Activated T-helper 1 cell treated with anti-CD3 and anti-CD28 coated beads, Interleukin-12 subunit alpha, Interleukin-12 subunit beta, Interleukin-2, Interleukin-4 antibody, amounts not matched to agents 30 ng/mL and 10 ng/mL and 1 ng/mL, durations not matched to agents 14 hours and 24 hours and 36 hours (primary cell): ENCODE measurements at regions not wholly inside any gene's neighbourhood (a gene's known extent, or its start where the extent isn't known, plus 50 kb on each side); places are given as distances from the start of the nearest gene placed in this dataset.

Source experiments
- DNase-seq: peaks from one replicate; pipeline ENCODE4 v3.0.0; 2021; ENCODE audit warnings: low spot score
- H3K27ac Mint-ChIP-seq: one replicate; pipeline ENCODE4 v1.8.0; 2021; ENCODE audit warnings: mild to moderate bottlenecking, mixed read lengths
- H3K27me3 Mint-ChIP-seq: one replicate; pipeline ENCODE4 v1.8.0; 2022; ENCODE audit warnings: mild to moderate bottlenecking, moderate library complexity, mixed read lengths; ENCODE audit not compliant: insufficient read depth
- H3K36me3 Mint-ChIP-seq: one replicate; pipeline ENCODE4 v1.8.0; 2021; ENCODE audit warnings: low read depth, mixed read lengths
- H3K4me1 Mint-ChIP-seq: one replicate; pipeline ENCODE4 v1.8.0; 2021; ENCODE audit warnings: low read depth, mixed read lengths
- H3K4me3 Mint-ChIP-seq: one replicate; pipeline ENCODE4 v1.8.0; 2021; ENCODE audit warnings: mild to moderate bottlenecking, moderate library complexity, mixed read lengths
- H3K9me3 Mint-ChIP-seq: one replicate; pipeline ENCODE4 v1.8.0; 2021; ENCODE audit warnings: mixed read lengths
- intact Hi-C: fragments of 100-400 bp; cut with micrococcal nuclease; formaldehyde crosslinking; loops from one replicate; pipeline ENCODE4 v1.15.1; 2024

- H3K27me3 Mint-ChIP-seq, result no peaks in the 10 kb centered on the region
- no peak overlapping the region for H3K4me3 Mint-ChIP-seq
- no peaks in the 10 kb centered on the region for H3K4me1 Mint-ChIP-seq
- no peak overlapping the region for H3K27ac Mint-ChIP-seq
- no peak for DNase-seq
- no peaks in the 10 kb centered on the region for H3K9me3 Mint-ChIP-seq
- no peaks in the 10 kb centered on the region for H3K36me3 Mint-ChIP-seq
- intact Hi-C loops, result no loop called here
Observed at GRCh38 chr3:127387556-127388153, 99.8 kb upstream of the PRR20G start.

- no peaks in the 10 kb centered on the region for H3K36me3 Mint-ChIP-seq
- H3K9me3 Mint-ChIP-seq, result no peaks in the 10 kb centered on the region
- no peaks in the 10 kb centered on the region for H3K27me3 Mint-ChIP-seq
- no peak for DNase-seq
- intact Hi-C loops, result no loop called here
- H3K4me3 Mint-ChIP-seq, result no peak overlapping the region
- no peaks in the 10 kb centered on the region for H3K4me1 Mint-ChIP-seq
- no peak overlapping the region for H3K27ac Mint-ChIP-seq
Observed at GRCh38 chr3:127387119-127387518, 99.3 kb upstream of the PRR20G start.

- H3K4me1 Mint-ChIP-seq, result no peaks in the 10 kb centered on the region
- DNase-seq, result no peak
- intact Hi-C loops, result no loop called here
- H3K27me3 Mint-ChIP-seq, result no peaks in the 10 kb centered on the region
- H3K36me3 Mint-ChIP-seq, result no peaks in the 10 kb centered on the region
- no peak overlapping the region for H3K4me3 Mint-ChIP-seq
- H3K9me3 Mint-ChIP-seq, result no peaks in the 10 kb centered on the region
- no peak overlapping the region for H3K27ac Mint-ChIP-seq
Observed at GRCh38 chr3:127386490-127386889, 98.6 kb upstream of the PRR20G start.

- no peak for DNase-seq
- H3K4me3 Mint-ChIP-seq, result no peak overlapping the region
- H3K27ac Mint-ChIP-seq, result no peak overlapping the region
- H3K4me1 Mint-ChIP-seq, result no peaks in the 10 kb centered on the region
- H3K9me3 Mint-ChIP-seq, result no peaks in the 10 kb centered on the region
- no peaks in the 10 kb centered on the region for H3K36me3 Mint-ChIP-seq
- intact Hi-C loops, result no loop called here
- H3K27me3 Mint-ChIP-seq, result no peaks in the 10 kb centered on the region
Observed at GRCh38 chr3:127385540-127385870, 97.7 kb upstream of the PRR20G start.

GRCh38 chr3:127384717-127385539 is 97.1 kb upstream of the PRR20G start:
- Mint-ChIP-seq H3K4me3 (no peak overlapping the region), H3K27me3 (no peaks in the 10 kb centered on the region), H3K4me1 (no peaks in the 10 kb centered on the region), H3K36me3 (no peaks in the 10 kb centered on the region), H3K9me3 (no peaks in the 10 kb centered on the region), H3K27ac (no peak overlapping the region)
- intact Hi-C loops, result no loop called here
- no peak for DNase-seq

GRCh38 chr3:127383656-127384179 is 95.9 kb upstream of the PRR20G start:
- intact Hi-C loops, result no loop called here
- H3K9me3 Mint-ChIP-seq, result no peaks in the 10 kb centered on the region
- H3K36me3 Mint-ChIP-seq, result no peaks in the 10 kb centered on the region
- no peak for DNase-seq
- H3K27me3 Mint-ChIP-seq, result no peaks in the 10 kb centered on the region
- no peaks in the 10 kb centered on the region for H3K4me1 Mint-ChIP-seq
- no peak overlapping the region for H3K27ac Mint-ChIP-seq
- no peak overlapping the region for H3K4me3 Mint-ChIP-seq

GRCh38 chr3:127377801-127378655 is 90.2 kb upstream of the PRR20G start:
- no peak overlapping the region for H3K27ac Mint-ChIP-seq
- H3K4me1 Mint-ChIP-seq, result no peaks in the 10 kb centered on the region
- no peak overlapping the region for H3K4me3 Mint-ChIP-seq
- H3K36me3 Mint-ChIP-seq, result no peaks in the 10 kb centered on the region
- H3K27me3 Mint-ChIP-seq, result no peaks in the 10 kb centered on the region
- no peaks in the 10 kb centered on the region for H3K9me3 Mint-ChIP-seq
- no peak for DNase-seq
- intact Hi-C loops, result no loop called here

GRCh38 chr3:127375151-127375930 is 87.5 kb upstream of the PRR20G start:
- intact Hi-C loops, result no loop called here
- Mint-ChIP-seq H3K27me3 (no peaks in the 10 kb centered on the region), H3K27ac (no peak overlapping the region), H3K4me3 (no peak overlapping the region), H3K4me1 (no peaks in the 10 kb centered on the region), H3K36me3 (no peaks in the 10 kb centered on the region), H3K9me3 (no peaks in the 10 kb centered on the region)
- no peak for DNase-seq

GRCh38 chr3:127374086-127375010 is 86.5 kb upstream of the PRR20G start:
- Mint-ChIP-seq H3K4me1 (no peaks in the 10 kb centered on the region), H3K36me3 (no peaks in the 10 kb centered on the region)
- no peak for DNase-seq

GRCh38 chr3:127373441-127374085 is 85.7 kb upstream of the PRR20G start:
- H3K27ac Mint-ChIP-seq, result no peak overlapping the region
- H3K27me3 Mint-ChIP-seq, result no peaks in the 10 kb centered on the region
- H3K4me3 Mint-ChIP-seq, result no peak overlapping the region
- no peak for DNase-seq
- H3K36me3 Mint-ChIP-seq, result no peaks in the 10 kb centered on the region
- intact Hi-C loops, result loop anchor here (1.0 kb wide), 1 partner anchor 171 kb away; no protein-coding TSS in a partner anchor
- no peaks in the 10 kb centered on the region for H3K4me1 Mint-ChIP-seq
- no peaks in the 10 kb centered on the region for H3K9me3 Mint-ChIP-seq

More at GRCh38 chr3:127374086-127375010, 86.5 kb upstream of the PRR20G start:
- Mint-ChIP-seq H3K4me3 (no peak overlapping the region), H3K9me3 (no peaks in the 10 kb centered on the region), H3K27me3 (no peaks in the 10 kb centered on the region), H3K27ac (no peak overlapping the region)
- intact Hi-C loops, result loop anchor here (1.0 kb wide), 1 partner anchor 170 kb away; no protein-coding TSS in a partner anchor

GRCh38 chr3:127371846-127372245 is 84.0 kb upstream of the PRR20G start:
- DNase-seq, result no peak
- no peaks in the 10 kb centered on the region for H3K27me3 Mint-ChIP-seq
- no peaks in the 10 kb centered on the region for H3K4me1 Mint-ChIP-seq
- H3K36me3 Mint-ChIP-seq, result no peaks in the 10 kb centered on the region
- H3K27ac Mint-ChIP-seq, result no peak overlapping the region
- no peak overlapping the region for H3K4me3 Mint-ChIP-seq
- intact Hi-C loops, result no loop called here
- H3K9me3 Mint-ChIP-seq, result no peaks in the 10 kb centered on the region
